H1 (cell line): ENCODE measurements at regions not wholly inside any gene's neighbourhood (a gene's known extent, or its start where the extent isn't known, plus 50 kb on each side); places are given as distances from the start of the nearest gene placed in this dataset.

ENCODE experiments used
- CTCF ChIA-PET: fragments of 300-600 bp; sonication (Branson Sonifier 250); formaldehyde crosslinking; loops from one replicate; lab custom pipeline; 2021; ENCODE audit not compliant: partially characterized antibody; lab: Charles Lee
- POLR2A ChIA-PET: fragments of 300-600 bp; sonication (Branson Sonifier 250); formaldehyde crosslinking; loops from one replicate; lab custom pipeline; 2021; ENCODE audit warnings: inconsistent platforms; ENCODE audit not compliant: partially characterized antibody; lab: Charles Lee
- DNase-seq, 2 experiments: peaks; one replicate each; pipeline versions ENCODE4 v3.0.0 to v3.0.0-alpha.2; 2010 to 2022; ENCODE audit warnings: low spot score in 2 of 2, low read depth in 1 of 2, mixed read lengths in 1 of 2
- FAIRE-seq: peaks from 2 replicates; lab custom pipeline; 2011; peaks lifted over from hg19 to GRCh38; lab: Jason Lieb, UNC
- H2AFZ ChIP-seq: 2 replicates; pipeline ENCODE4 v1.8.1; 2012; ENCODE audit warnings: low read length, inconsistent platforms
- H2AK5ac ChIP-seq: 2 replicates; pipeline ENCODE4 v1.6.1; 2013; ENCODE audit warnings: low read depth, low read length
- H2BK120ac ChIP-seq: replicated peaks from 2 replicates; pipeline ENCODE3; 2013; ENCODE audit warnings: low read depth, low read length, inconsistent platforms
- H2BK12ac ChIP-seq: 2 replicates; pipeline ENCODE4 v1.6.1; 2013; ENCODE audit warnings: low read depth, low read length
- H2BK15ac ChIP-seq: 2 replicates; pipeline ENCODE4 v1.6.1; 2013; ENCODE audit warnings: low read length
- H2BK20ac ChIP-seq: 2 replicates; pipeline ENCODE4 v1.6.1; 2013; ENCODE audit warnings: low read length
- H2BK5ac ChIP-seq: 2 replicates; pipeline ENCODE4 v1.6.1; 2013; ENCODE audit warnings: low read depth, low read length
- H3K14ac ChIP-seq: 2 replicates; pipeline ENCODE4 v1.6.1; 2013; ENCODE audit warnings: inconsistent platforms; ENCODE audit not compliant: insufficient read length
- H3K18ac ChIP-seq: 2 replicates; pipeline ENCODE4 v1.6.1; 2013; ENCODE audit warnings: low read length; ENCODE audit errors: extremely low read depth
- H3K23ac ChIP-seq: 2 replicates; pipeline ENCODE4 v1.6.1; 2013; ENCODE audit warnings: inconsistent platforms; ENCODE audit not compliant: insufficient read length
- H3K23me2 ChIP-seq: 2 replicates; pipeline ENCODE4 v1.6.1; 2013; ENCODE audit warnings: low read depth, low read length
- H3K27ac ChIP-seq: 2 replicates; pipeline ENCODE4 v1.6.1; 2011; ENCODE audit warnings: low read depth, low read length, inconsistent platforms
- H3K27me3 ChIP-seq, 4 experiments: replicated peaks in 1 of 4; 1 replicate in 1 of 4; 2 replicates in 3 of 4; pipeline versions ENCODE4 v1.6.1 to v1.8.1; 2011 to 2013; ENCODE audit warnings: low read length in 3 of 4, mild to moderate bottlenecking in 3 of 4, inconsistent platforms in 2 of 4, mixed read lengths in 2 of 4, moderate library complexity in 1 of 4; ENCODE audit not compliant: control insufficient read depth in 3 of 4, insufficient read depth in 3 of 4; ENCODE audit errors: extremely low read depth in 1 of 4
- H3K36me3 ChIP-seq, 4 experiments: 2 replicates each; pipeline versions ENCODE4 v1.6.1 to v1.8.1; 2011 to 2013; ENCODE audit warnings: mild to moderate bottlenecking in 4 of 4, low read length in 3 of 4, moderate library complexity in 2 of 4, control low read depth in 1 of 4, inconsistent platforms in 1 of 4; ENCODE audit not compliant: insufficient read depth in 4 of 4, control insufficient read depth in 2 of 4
- H3K4ac ChIP-seq: replicated peaks from 2 replicates; pipeline ENCODE3; 2013; ENCODE audit warnings: low read length, low read depth, mixed read lengths, inconsistent platforms; ENCODE audit not compliant: insufficient read length
- H3K4me1 ChIP-seq, 4 experiments: replicated peaks in 1 of 4; 1 replicate in 1 of 4; 2 replicates in 3 of 4; pipeline versions ENCODE4 v1.6.1 to v1.8.1; 2011 to 2013; ENCODE audit warnings: low read length in 3 of 4, inconsistent platforms in 2 of 4, mixed read lengths in 1 of 4; ENCODE audit not compliant: insufficient read depth in 4 of 4, control insufficient read depth in 3 of 4
- H3K4me2 ChIP-seq, 2 experiments: 2 replicates each; pipeline versions ENCODE4 v1.6.1 to v1.8.1; 2011 to 2013; ENCODE audit warnings: low read depth in 2 of 2, low read length in 2 of 2, control low read depth in 1 of 2, inconsistent platforms in 1 of 2, mild to moderate bottlenecking in 1 of 2; ENCODE audit not compliant: insufficient read depth in 1 of 2
- H3K4me3 ChIP-seq, 4 experiments: fragments of 200-600, 300-600 bp in 1 of 4; sonication (generic), shearing (Covaris generic), sonication (Bioruptor Twin) in 1 of 4; 2 replicates each; pipeline versions ENCODE4 v1.5.1 to v1.8.1; 2011 to 2016; ENCODE audit warnings: low read length in 4 of 4, low read depth in 3 of 4, control low read depth in 2 of 4, inconsistent platforms in 2 of 4, mild to moderate bottlenecking in 2 of 4, mixed read lengths in 1 of 4, moderate library complexity in 1 of 4; ENCODE audit not compliant: insufficient read depth in 2 of 4; ENCODE audit errors: extremely low read depth in 1 of 4
- H3K56ac ChIP-seq: replicated peaks from 2 replicates; pipeline ENCODE3; 2013; ENCODE audit warnings: low read depth, mild to moderate bottlenecking, mixed read lengths, low read length, inconsistent platforms; ENCODE audit not compliant: insufficient read length
- H3K79me1 ChIP-seq: 2 replicates; pipeline ENCODE4 v1.6.1; 2013; ENCODE audit warnings: low read depth, low read length, control low read depth
- H3K79me2 ChIP-seq, 2 experiments: 2 replicates each; pipeline versions ENCODE4 v1.6.1 to v1.8.1; 2012 to 2013; ENCODE audit warnings: low read length in 2 of 2, mild to moderate bottlenecking in 2 of 2, inconsistent platforms in 1 of 2; ENCODE audit not compliant: insufficient read depth in 2 of 2, control insufficient read depth in 1 of 2
- H3K9ac ChIP-seq, 4 experiments: replicated peaks in 1 of 4; 1 replicate in 1 of 4; 2 replicates in 3 of 4; pipeline versions ENCODE4 v1.6.1 to v1.8.1; 2011 to 2013; ENCODE audit warnings: low read depth in 3 of 4, low read length in 3 of 4, control low read depth in 2 of 4, mild to moderate bottlenecking in 2 of 4, moderate library complexity in 2 of 4, inconsistent platforms in 1 of 4; ENCODE audit errors: extremely low read depth in 1 of 4
- H3K9me3 ChIP-seq, 2 experiments: 2 replicates each; pipeline versions ENCODE4 v1.6.1 to v1.8.1; 2012 to 2013; ENCODE audit warnings: mild to moderate bottlenecking in 2 of 2, moderate library complexity in 2 of 2, control low read depth in 1 of 2, inconsistent platforms in 1 of 2, low read depth in 1 of 2, low read length in 1 of 2, mixed read lengths in 1 of 2; ENCODE audit not compliant: insufficient read depth in 2 of 2
- H4K20me1 ChIP-seq, 2 experiments: replicated peaks in 1 of 2; 2 replicates each; pipeline versions ENCODE3 to v1.8.1; 2011 to 2013; ENCODE audit warnings: inconsistent platforms in 2 of 2, low read length in 2 of 2, mild to moderate bottlenecking in 1 of 2; ENCODE audit not compliant: insufficient read depth in 2 of 2, control insufficient read depth in 1 of 2
- H4K5ac ChIP-seq: 2 replicates; pipeline ENCODE4 v1.6.1; 2013; ENCODE audit warnings: low read length, low read depth, mixed read lengths, inconsistent platforms; ENCODE audit not compliant: insufficient read length
- H4K8ac ChIP-seq: 2 replicates; pipeline ENCODE4 v1.8.0; 2013; ENCODE audit warnings: mild to moderate bottlenecking, moderate library complexity, low read length, inconsistent platforms; ENCODE audit not compliant: insufficient read depth; ENCODE audit errors: extremely low read depth
- H4K91ac ChIP-seq: replicated peaks from 2 replicates; pipeline ENCODE3; 2013; ENCODE audit warnings: low read length, mixed read lengths, inconsistent platforms; ENCODE audit not compliant: insufficient read length
- ASH2L ChIP-seq: fragments of 200-600, 300-600 bp; sonication (generic); IDR thresholded peaks from one replicate; pipeline ENCODE4 v1.7.1; 2017; ENCODE audit warnings: low read length
- CBX5 ChIP-seq: fragments of 300-800, 300-1000 bp; sonication (generic); IDR thresholded peaks from 2 replicates; pipeline ENCODE4 v1.7.1; 2016; ENCODE audit warnings: antibody characterized with exemption, low read length, low read depth
- CBX8 ChIP-seq: fragments of 300-800, 300-1000 bp; sonication (generic); IDR thresholded peaks from 2 replicates; pipeline ENCODE4 v1.7.1; 2016; ENCODE audit warnings: low read depth, low read length, borderline replicate concordance
- EZH2 ChIP-seq: fragments of 200-600 bp; sonication (generic); IDR thresholded peaks from 2 replicates; pipeline ENCODE4 v1.7.1; 2012; ENCODE audit warnings: low read depth, mild to moderate bottlenecking, moderate library complexity, low read length, inconsistent platforms; ENCODE audit not compliant: severe bottlenecking
- FOSL1 ChIP-seq: IDR thresholded peaks from 2 replicates; pipeline ENCODE4 v1.6.1; 2011; ENCODE audit warnings: mild to moderate bottlenecking, low read depth, low read length, moderate library complexity; ENCODE audit not compliant: insufficient read depth
- POLR2AphosphoS5 ChIP-seq: IDR thresholded peaks from 2 replicates; pipeline ENCODE4 v1.6.1; 2011; ENCODE audit warnings: low read depth, low read length
- RAD21 ChIP-seq, 2 experiments: IDR thresholded peaks in 1 of 2; conservative IDR thresholded peaks in 1 of 2; 2 replicates each; pipeline ENCODE4 v1.6.1; 2011; ENCODE audit warnings: low read depth in 2 of 2, low read length in 2 of 2, improper control_type of control experiment in 1 of 2, inconsistent platforms in 1 of 2, mild to moderate bottlenecking in 1 of 2, moderate library complexity in 1 of 2
- RNF2 ChIP-seq: fragments of 200-900, 300-1000 bp; sonication (generic); IDR thresholded peaks from 2 replicates; pipeline ENCODE4 v1.7.1; 2016; ENCODE audit warnings: borderline replicate concordance, low read depth, mild to moderate bottlenecking, antibody characterized with exemption, low read length; ENCODE audit not compliant: poor library complexity, severe bottlenecking; ENCODE audit errors: missing control alignments
- SP4 ChIP-seq: IDR thresholded peaks from 2 replicates; pipeline ENCODE4 v1.6.1; 2012; ENCODE audit warnings: low read length, inconsistent platforms
- SUZ12 ChIP-seq: fragments of 200-600 bp; sonication (generic); IDR thresholded peaks from 2 replicates; pipeline ENCODE4 v1.6.1; 2012; ENCODE audit warnings: mild to moderate bottlenecking, inconsistent platforms, low read length, moderate library complexity, mixed read lengths
- WGBS, 2 experiments: shearing (Covaris generic) in 1 of 2; methylation state at CpG; one replicate each; pipeline versions ENCODE4 v1.1.6 to v1.1.7; 2013 to 2015; ENCODE audit warnings: low lambda C conversion rate in 2 of 2, mixed read lengths in 2 of 2, inconsistent platforms in 1 of 2, low coverage in 1 of 2, missing lambda C conversion rate in 1 of 2; ENCODE audit not compliant: insufficient replicate concordance in 2 of 2, insufficient coverage in 1 of 2, insufficient read length in 1 of 2; ENCODE audit errors: extremely low coverage in 1 of 2, missing lambda C conversion rate in 1 of 2; 5-methylcytosine and 5-hydroxymethylcytosine counted together
- TF ChIP-seq, protein P1 (sequence below): IDR thresholded peaks from 2 replicates; pipeline ENCODE4 v1.6.1; 2011; ENCODE audit warnings: low read length, improper control_type of control experiment
- TF ChIP-seq, protein P2 (sequence below): IDR thresholded peaks from 2 replicates; pipeline ENCODE4 v1.6.1; 2011; ENCODE audit warnings: low read depth, mild to moderate bottlenecking, low read length; ENCODE audit not compliant: insufficient read depth

GRCh38 chr1:94621395-94621794 is 79.8 kb upstream of the F3 start:
- Histone ChIP-seq H3K4ac (no peak overlapping the region), H3K9me3 (peaks cover 0 to 3% of the 10 kb centered on the region in 2 experiments; a peak in 1 of 4 replicates), H3K23me2 (no peaks in the 10 kb centered on the region), H2BK120ac (no peak overlapping the region), H3K14ac (no peak overlapping the region), H3K9ac (no peak overlapping the region; a peak in 1 of 7 replicates), H2BK12ac (no peak overlapping the region), H2BK20ac (no peak overlapping the region), H3K56ac (no peak overlapping the region), H3K4me1 (peaks cover 18 to 25% (median 21%) of the 10 kb centered on the region in 4 experiments), H2BK5ac (no peak overlapping the region), H3K4me3 (no peak overlapping the region), H3K4me2 (no peak overlapping the region), H3K79me1 (no peaks in the 10 kb centered on the region), H4K20me1 (no peaks in the 10 kb centered on the region), H2AK5ac (0 out of 2 replicates have a peak overlapping the region, but pooled peaks have one; percentile 14), H4K91ac (no peak overlapping the region), H2BK15ac (no peak overlapping the region), H4K8ac (no peak overlapping the region), H3K36me3 (no peaks in the 10 kb centered on the region), H4K5ac (no peak overlapping the region), H2AFZ (no peak overlapping the region), H3K27ac (no peak overlapping the region), H3K27me3 (peaks cover 0 to 8% (median 6%) of the 10 kb centered on the region in 4 experiments; a peak in 6 of 7 replicates), H3K18ac (no peak overlapping the region), H3K79me2 (no peaks in the 10 kb centered on the region), H3K23ac (no peak overlapping the region)
- no peak for FAIRE-seq
- POLR2A ChIA-PET, result interaction anchor here (0.6 kb wide), 2 partner anchors 11 to 175 kb away, joined by 3 read pairs; no protein-coding TSS in a partner anchor
- DNase-seq, result no peak
- CTCF ChIA-PET, result interaction anchor here (2.2 kb wide), 1 partner anchor 98 kb away, joined by 4 read pairs; no protein-coding TSS in a partner anchor
- 84% methylated on average over 3 of the region's 3 CpGs; no CpG with 5 or more reads in 1 of the 2 experiments for WGBS, 2 experiments
- TF ChIP-seq FOSL1 (no peak), RNF2 (no peak), SP4 (no peak), CBX5 (no peak), EZH2 (no peak), SUZ12 (no peak), CBX8 (no peak), RAD21 (IDR thresholded peaks at IDR 0.05 in 1 of 2, conservative IDR thresholded peaks at IDR 0.05 in 1 of 2; ENCODE audit: low read depth in 2 of 2, low read length in 2 of 2) (no peak), ASH2L (no peak), POLR2AphosphoS5 (no peak)
- TF ChIP-seq, protein P1, sequence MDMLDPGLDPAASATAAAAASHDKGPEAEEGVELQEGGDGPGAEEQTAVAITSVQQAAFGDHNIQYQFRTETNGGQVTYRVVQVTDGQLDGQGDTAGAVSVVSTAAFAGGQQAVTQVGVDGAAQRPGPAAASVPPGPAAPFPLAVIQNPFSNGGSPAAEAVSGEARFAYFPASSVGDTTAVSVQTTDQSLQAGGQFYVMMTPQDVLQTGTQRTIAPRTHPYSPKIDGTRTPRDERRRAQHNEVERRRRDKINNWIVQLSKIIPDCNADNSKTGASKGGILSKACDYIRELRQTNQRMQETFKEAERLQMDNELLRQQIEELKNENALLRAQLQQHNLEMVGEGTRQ, result no peak
- TF ChIP-seq, protein P2, sequence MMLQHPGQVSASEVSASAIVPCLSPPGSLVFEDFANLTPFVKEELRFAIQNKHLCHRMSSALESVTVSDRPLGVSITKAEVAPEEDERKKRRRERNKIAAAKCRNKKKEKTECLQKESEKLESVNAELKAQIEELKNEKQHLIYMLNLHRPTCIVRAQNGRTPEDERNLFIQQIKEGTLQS, result no peak
